ENCODE measurements at regions not wholly inside any gene's neighbourhood (a gene's known extent, or its start where the extent isn't known, plus 50 kb on each side); places are given as distances from the start of the nearest gene placed in this dataset.

- H3K4me3 ChIP-seq, result no peak overlapping the region
- no peaks in the 10 kb centered on the region for H3K36me3 ChIP-seq
- TF ChIP-seq CTCF (IDR thresholded peaks at IDR 0.05; ENCODE audit: borderline replicate concordance), result no peak
- no peak overlapping the region for H3K27ac ChIP-seq (replicated peaks)
- H3K4me1 ChIP-seq, result no peaks in the 10 kb centered on the region
- intact Hi-C loops (cut with micrococcal nuclease), result no loop called here
- DNase-seq, result no peak
- peaks cover 28% of the 10 kb centered on the region for H3K27me3 ChIP-seq (ENCODE audit: low read depth)
- H3K9me3 ChIP-seq (replicated peaks), result no peaks in the 10 kb centered on the region
Observed at GRCh38 chr15:61521953-61522352, 292.9 kb upstream of the RORA start.

GRCh38 chr15:61519296-61519695, 290.2 kb upstream of the RORA start:
- no peak for TF ChIP-seq CTCF (IDR thresholded peaks at IDR 0.05; ENCODE audit: borderline replicate concordance)
- intact Hi-C loops (cut with micrococcal nuclease), result no loop called here
- DNase-seq, result no peak
- Histone ChIP-seq H3K36me3 (no peaks in the 10 kb centered on the region), H3K27ac (replicated peaks) (no peak overlapping the region), H3K9me3 (replicated peaks) (no peaks in the 10 kb centered on the region), H3K4me3 (no peak overlapping the region), H3K27me3 (ENCODE audit: low read depth) (peaks cover 18% of the 10 kb centered on the region), H3K4me1 (no peaks in the 10 kb centered on the region)

GRCh38 chr15:61518191-61518950, 289.3 kb upstream of the RORA start:
- intact Hi-C loops (cut with micrococcal nuclease), result no loop called here
- Histone ChIP-seq H3K27me3 (ENCODE audit: low read depth) (peaks cover 18% of the 10 kb centered on the region), H3K27ac (replicated peaks) (no peak overlapping the region), H3K4me1 (no peaks in the 10 kb centered on the region), H3K4me3 (no peak overlapping the region), H3K9me3 (replicated peaks) (no peaks in the 10 kb centered on the region), H3K36me3 (no peaks in the 10 kb centered on the region)
- DNase-seq, result no peak
- no peak for TF ChIP-seq CTCF (IDR thresholded peaks at IDR 0.05; ENCODE audit: borderline replicate concordance)

GRCh38 chr15:61517776-61518175, 288.7 kb upstream of the RORA start:
- Histone ChIP-seq H3K4me1 (no peaks in the 10 kb centered on the region), H3K27ac (replicated peaks) (no peak overlapping the region), H3K9me3 (replicated peaks) (no peaks in the 10 kb centered on the region), H3K4me3 (no peak overlapping the region), H3K36me3 (no peaks in the 10 kb centered on the region), H3K27me3 (ENCODE audit: low read depth) (peaks cover 24% of the 10 kb centered on the region)
- intact Hi-C loops (cut with micrococcal nuclease), result no loop called here
- TF ChIP-seq CTCF (IDR thresholded peaks at IDR 0.05; ENCODE audit: borderline replicate concordance), result no peak
- DNase-seq, result no peak

GRCh38 chr15:61517335-61517734, 288.2 kb upstream of the RORA start:
- no peaks in the 10 kb centered on the region for H3K4me1 ChIP-seq
- peaks cover 29% of the 10 kb centered on the region for H3K27me3 ChIP-seq (ENCODE audit: low read depth)
- H3K4me3 ChIP-seq, result no peak overlapping the region
- no peaks in the 10 kb centered on the region for H3K36me3 ChIP-seq
- no peak for TF ChIP-seq CTCF (IDR thresholded peaks at IDR 0.05; ENCODE audit: borderline replicate concordance)
- H3K9me3 ChIP-seq (replicated peaks), result no peaks in the 10 kb centered on the region
- intact Hi-C loops (cut with micrococcal nuclease), result no loop called here
- DNase-seq, result no peak
- no peak overlapping the region for H3K27ac ChIP-seq (replicated peaks)

Measured in left ventricle myocardium inferior (tissue), 1 donor.